ENCODE measurements at regions not wholly inside any gene's neighbourhood (a gene's known extent, or its start where the extent isn't known, plus 50 kb on each side); places are given as distances from the start of the nearest gene placed in this dataset.

DNA sequence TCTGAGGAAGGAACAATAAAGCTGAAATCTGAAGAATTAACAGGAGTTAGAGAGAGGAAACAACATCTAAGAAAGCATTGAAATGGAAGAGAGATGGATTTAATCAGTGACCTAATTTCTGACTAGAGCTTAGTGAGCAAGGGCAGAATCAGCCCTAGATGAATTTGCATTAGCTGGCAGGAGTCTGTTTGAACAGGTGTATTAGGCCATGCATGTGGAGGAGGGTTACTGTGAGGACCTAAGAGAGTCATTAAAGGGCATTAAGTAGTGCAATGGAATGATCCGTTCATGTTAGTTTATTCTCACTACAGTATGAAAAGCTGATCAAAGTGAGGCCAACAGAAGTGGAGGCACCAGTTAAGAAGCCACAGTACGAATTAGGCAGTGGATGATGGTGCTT, 285.3 kb downstream of the GRB14 start:
- ChIA-PET POLR2A (no interaction called here), CTCF (no interaction called here)
- no peak for DNase-seq (ENCODE audit: low read depth, low spot score)
- H3K4me3 ChIP-seq (ENCODE audit: low read depth, low read length): no peak overlapping the region
- TF ChIP-seq, protein P1, sequence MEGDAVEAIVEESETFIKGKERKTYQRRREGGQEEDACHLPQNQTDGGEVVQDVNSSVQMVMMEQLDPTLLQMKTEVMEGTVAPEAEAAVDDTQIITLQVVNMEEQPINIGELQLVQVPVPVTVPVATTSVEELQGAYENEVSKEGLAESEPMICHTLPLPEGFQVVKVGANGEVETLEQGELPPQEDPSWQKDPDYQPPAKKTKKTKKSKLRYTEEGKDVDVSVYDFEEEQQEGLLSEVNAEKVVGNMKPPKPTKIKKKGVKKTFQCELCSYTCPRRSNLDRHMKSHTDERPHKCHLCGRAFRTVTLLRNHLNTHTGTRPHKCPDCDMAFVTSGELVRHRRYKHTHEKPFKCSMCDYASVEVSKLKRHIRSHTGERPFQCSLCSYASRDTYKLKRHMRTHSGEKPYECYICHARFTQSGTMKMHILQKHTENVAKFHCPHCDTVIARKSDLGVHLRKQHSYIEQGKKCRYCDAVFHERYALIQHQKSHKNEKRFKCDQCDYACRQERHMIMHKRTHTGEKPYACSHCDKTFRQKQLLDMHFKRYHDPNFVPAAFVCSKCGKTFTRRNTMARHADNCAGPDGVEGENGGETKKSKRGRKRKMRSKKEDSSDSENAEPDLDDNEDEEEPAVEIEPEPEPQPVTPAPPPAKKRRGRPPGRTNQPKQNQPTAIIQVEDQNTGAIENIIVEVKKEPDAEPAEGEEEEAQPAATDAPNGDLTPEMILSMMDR (IDR thresholded peaks at IDR 0.05; ENCODE audit: insufficient read depth, low read length, missing control alignments): no peak

DNA sequence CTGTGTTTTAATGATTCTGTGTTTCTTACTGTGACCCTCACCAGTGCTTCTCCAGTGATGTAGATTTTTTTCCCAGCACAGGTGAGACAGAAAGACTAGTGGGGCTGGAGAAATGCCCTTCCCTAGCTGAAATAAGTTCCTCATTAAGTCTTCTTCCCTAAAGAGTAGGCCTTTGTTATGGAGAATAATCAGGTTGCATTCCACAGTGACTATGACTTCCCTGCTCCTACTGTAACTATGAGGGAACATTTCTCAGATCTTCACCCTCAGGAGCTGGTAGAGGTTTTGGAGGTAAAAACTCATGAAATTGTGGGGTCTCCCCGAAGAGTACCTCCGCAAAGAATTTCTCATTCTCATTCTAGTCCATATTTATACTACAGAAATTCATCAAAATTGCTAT, 286.2 kb downstream of the GRB14 start:
- TF ChIP-seq, protein P1 (IDR thresholded peaks at IDR 0.05; ENCODE audit: insufficient read depth, low read length, missing control alignments): no peak
- ChIA-PET POLR2A (no interaction called here), CTCF (no interaction called here)
- no peak for DNase-seq (ENCODE audit: low read depth, low spot score)
- H3K4me3 ChIP-seq (ENCODE audit: low read depth, low read length): no peak overlapping the region

DNA sequence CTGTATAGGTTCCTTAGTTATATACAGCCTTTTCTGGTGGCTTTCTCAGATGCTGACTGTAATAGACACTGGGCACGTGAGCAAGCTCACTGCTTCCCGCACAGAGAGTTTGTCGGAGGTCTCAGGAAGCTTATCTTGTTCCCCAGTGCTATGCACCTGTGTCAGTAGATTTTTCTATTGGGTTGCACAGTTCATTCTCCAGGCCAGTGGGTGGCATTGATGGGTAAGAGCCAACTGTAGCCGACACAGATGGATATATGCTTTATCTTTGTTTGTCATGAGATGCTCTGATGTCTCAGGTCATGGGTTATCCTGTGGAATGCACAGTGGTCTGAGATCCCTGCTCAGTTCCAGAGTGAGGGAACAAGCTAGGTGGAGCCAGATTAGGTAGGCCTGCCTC, 293.0 kb downstream of the GRB14 start:
- CTCF ChIA-PET: no interaction called here

DNA sequence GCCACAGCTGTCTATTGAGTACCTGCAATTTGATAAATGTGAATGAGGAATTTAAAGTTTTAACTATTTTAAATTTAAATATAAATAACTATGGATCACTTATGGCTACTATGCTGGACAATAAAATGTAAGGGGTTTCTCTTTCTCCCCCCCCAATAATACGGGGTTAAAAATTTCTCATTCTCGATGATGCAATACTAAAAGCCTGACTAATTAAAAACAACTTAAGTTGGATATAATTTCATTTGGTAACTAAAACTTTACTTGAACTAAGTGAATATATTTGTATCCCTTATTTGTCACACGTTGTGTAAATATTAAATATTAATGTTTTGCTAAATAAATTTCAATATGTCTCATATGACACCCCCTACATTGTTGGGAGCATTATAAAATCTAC, 297.3 kb downstream of the GRB14 start:
- TF ChIP-seq, protein P1 (IDR thresholded peaks at IDR 0.05; ENCODE audit: insufficient read depth, low read length, missing control alignments): no peak
- no peak overlapping the region for H3K4me3 ChIP-seq (ENCODE audit: low read depth, low read length)
- ChIA-PET CTCF (no interaction called here), POLR2A (no interaction called here)
- DNase-seq (ENCODE audit: low read depth, low spot score): no peak

More for the DNA sequence above, 293.0 kb downstream of the GRB14 start:
- no peak overlapping the region for H3K4me3 ChIP-seq (ENCODE audit: low read depth, low read length)
- no peak for DNase-seq (ENCODE audit: low read depth, low spot score)
- TF ChIP-seq, protein P1 (IDR thresholded peaks at IDR 0.05; ENCODE audit: insufficient read depth, low read length, missing control alignments): no peak
- POLR2A ChIA-PET: no interaction called here

DNA sequence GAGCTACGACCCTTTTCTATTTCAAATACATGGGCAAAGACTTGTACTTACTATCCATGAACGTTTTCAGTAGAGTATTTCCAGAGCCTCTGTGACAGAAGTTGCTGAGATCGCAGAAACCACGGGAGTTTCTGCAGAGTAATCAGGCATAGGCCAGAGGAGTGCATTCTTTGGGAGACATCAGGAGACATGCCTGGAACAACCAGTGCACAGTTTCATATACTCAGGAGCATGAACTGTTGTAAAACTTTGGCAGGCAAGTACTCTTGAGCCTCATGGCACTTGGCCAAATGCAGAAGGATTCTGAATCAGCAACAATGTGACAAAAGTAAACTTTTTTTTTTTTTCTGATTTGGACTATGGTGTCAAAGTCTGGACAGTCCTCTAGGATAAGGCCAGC, 307.1 kb downstream of the GRB14 start:
- H3K4me3 ChIP-seq (ENCODE audit: low read depth, low read length): no peak overlapping the region
- ChIA-PET POLR2A (no interaction called here), CTCF (no interaction called here)
- no peak for DNase-seq (ENCODE audit: low read depth, low spot score)
- TF ChIP-seq, protein P1 (IDR thresholded peaks at IDR 0.05; ENCODE audit: insufficient read depth, low read length, missing control alignments): no peak

DNA sequence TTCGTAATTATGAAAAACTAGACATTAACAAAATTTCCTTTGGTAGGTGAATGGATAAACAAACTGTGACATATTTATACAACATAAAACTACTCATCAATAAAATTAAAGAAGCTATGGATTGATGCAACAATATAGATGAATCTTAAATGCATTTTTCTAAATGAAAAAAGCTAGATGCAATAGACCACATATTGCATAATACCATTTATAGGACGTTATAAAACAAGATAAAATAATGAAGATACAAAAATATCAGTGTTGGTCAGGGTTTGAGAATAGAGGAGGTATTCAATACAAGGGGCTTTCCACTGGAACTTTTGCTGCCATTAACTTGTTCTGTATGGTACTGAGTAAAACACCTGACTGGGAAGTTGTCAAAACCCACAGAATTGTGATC, 314.4 kb downstream of the GRB14 start:
- no peak overlapping the region for H3K4me3 ChIP-seq (ENCODE audit: low read depth, low read length)
- TF ChIP-seq, protein P1 (IDR thresholded peaks at IDR 0.05; ENCODE audit: insufficient read depth, low read length, missing control alignments): no peak
- ChIA-PET CTCF (no interaction called here), POLR2A (no interaction called here)
- no peak for DNase-seq (ENCODE audit: low read depth, low spot score)

Data from AG04449 (cell line).